Aorta (tissue), 5 donors: ENCODE measurements at regions not wholly inside any gene's neighbourhood (a gene's known extent, or its start where the extent isn't known, plus 50 kb on each side); places are given as distances from the start of the nearest gene placed in this dataset.

Experiments
- ATAC-seq: fragments of 200-7000 bp; cut with Tn5 transposase; one replicate; pipeline ENCODE4 v1.9.1; 2022; ENCODE audit warnings: moderate library complexity; ENCODE audit not compliant: low FRiP score
- DNase-seq, 2 donors: peaks; one replicate each; pipeline ENCODE4 v3.0.0-alpha.2; 2020
- H3K27ac ChIP-seq, 2 donors: one replicate each; pipeline ENCODE4 v1.5.1; 2013; ENCODE audit warnings: low read length in 2 of 2, mild to moderate bottlenecking in 2 of 2, moderate library complexity in 2 of 2, control low read depth in 1 of 2, inconsistent platforms in 1 of 2, low read depth in 1 of 2
- H3K27me3 ChIP-seq, 2 donors: one replicate each; pipeline ENCODE4 v1.6.1; 2013; ENCODE audit warnings: control low read depth in 1 of 2, low read length in 1 of 2, mild to moderate bottlenecking in 1 of 2, moderate library complexity in 1 of 2; ENCODE audit not compliant: insufficient read depth in 2 of 2, control insufficient read depth in 1 of 2
- H3K36me3 ChIP-seq, 2 donors: one replicate each; pipeline ENCODE4 v1.6.1; 2013; ENCODE audit warnings: control low read depth in 1 of 2, low read length in 1 of 2, mild to moderate bottlenecking in 1 of 2; ENCODE audit not compliant: insufficient read depth in 2 of 2, control insufficient read depth in 1 of 2
- H3K4me1 ChIP-seq, 2 donors: one replicate each; pipeline ENCODE4 v1.6.1; 2013; ENCODE audit warnings: low read length in 2 of 2, control low read depth in 1 of 2, mild to moderate bottlenecking in 1 of 2, moderate library complexity in 1 of 2; ENCODE audit not compliant: insufficient read depth in 2 of 2, control insufficient read depth in 1 of 2
- H3K4me3 ChIP-seq, 2 donors: one replicate each; pipeline ENCODE4 v1.5.1; 2013; ENCODE audit warnings: low read length in 2 of 2, control low read depth in 1 of 2, mild to moderate bottlenecking in 1 of 2
- H3K9me3 ChIP-seq: one replicate; pipeline ENCODE4 v1.6.1; 2013; ENCODE audit warnings: mild to moderate bottlenecking, low read length; ENCODE audit not compliant: control insufficient read depth
- WGBS, 2 donors: extraction: QIAGEN DNeasy Blood & Tissue Kit; methylation state at CpG; one replicate each; pipeline ENCODE4 v1.1.7; 2013; 5-methylcytosine and 5-hydroxymethylcytosine counted together
- intact Hi-C, 2 donors: fragments of 100-400 bp; cut with DNase I; formaldehyde crosslinking; loops; one replicate each; pipeline versions ENCODE4 v1.14.2 to v1.15.0; 2022
- donor health status: healthy with polysubstance abuse.
- donor health status: Bipolar disorder and iron deficiency.
- donor health status: DM: no; HTN: no; CAD: no.
- donor health status: DM: no; HTN: no; CAD: no.
- donor health status: DM: yes; HTN: yes; CAD: no.

DNA sequence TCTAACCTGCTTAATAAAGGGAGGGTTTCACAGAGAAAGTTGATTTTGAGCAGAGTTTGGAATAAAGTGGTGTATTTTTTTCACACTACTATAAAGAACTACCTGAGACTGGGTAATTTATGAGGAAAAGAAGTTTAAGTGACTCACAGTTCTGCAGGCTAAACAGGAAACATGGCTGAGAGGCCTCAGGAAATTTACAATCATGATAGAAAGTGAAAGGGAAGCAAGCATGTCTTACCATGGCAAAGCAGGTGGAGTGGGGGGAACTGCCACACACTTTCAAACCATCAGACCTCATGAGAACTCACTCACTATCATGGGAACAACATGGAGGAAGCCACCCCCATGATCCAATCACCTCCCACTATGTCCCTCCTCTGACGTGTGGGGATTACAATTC lies 546.7 kb downstream of the EPHA4 start:
- ATAC-seq = no peak
- no peaks in the 10 kb centered on the region for H3K36me3 ChIP-seq
- WGBS, 2 donors = 76 to 92% methylated on average over 1 of the region's 1 CpG
- intact Hi-C loops = no loop called here
- no peaks in the 10 kb centered on the region for H3K4me1 ChIP-seq
- no peaks in the 10 kb centered on the region for H3K9me3 ChIP-seq
- no peak for DNase-seq
- no peak overlapping the region for H3K27ac ChIP-seq
- no peak overlapping the region for H3K4me3 ChIP-seq
- no peaks in the 10 kb centered on the region for H3K27me3 ChIP-seq

DNA sequence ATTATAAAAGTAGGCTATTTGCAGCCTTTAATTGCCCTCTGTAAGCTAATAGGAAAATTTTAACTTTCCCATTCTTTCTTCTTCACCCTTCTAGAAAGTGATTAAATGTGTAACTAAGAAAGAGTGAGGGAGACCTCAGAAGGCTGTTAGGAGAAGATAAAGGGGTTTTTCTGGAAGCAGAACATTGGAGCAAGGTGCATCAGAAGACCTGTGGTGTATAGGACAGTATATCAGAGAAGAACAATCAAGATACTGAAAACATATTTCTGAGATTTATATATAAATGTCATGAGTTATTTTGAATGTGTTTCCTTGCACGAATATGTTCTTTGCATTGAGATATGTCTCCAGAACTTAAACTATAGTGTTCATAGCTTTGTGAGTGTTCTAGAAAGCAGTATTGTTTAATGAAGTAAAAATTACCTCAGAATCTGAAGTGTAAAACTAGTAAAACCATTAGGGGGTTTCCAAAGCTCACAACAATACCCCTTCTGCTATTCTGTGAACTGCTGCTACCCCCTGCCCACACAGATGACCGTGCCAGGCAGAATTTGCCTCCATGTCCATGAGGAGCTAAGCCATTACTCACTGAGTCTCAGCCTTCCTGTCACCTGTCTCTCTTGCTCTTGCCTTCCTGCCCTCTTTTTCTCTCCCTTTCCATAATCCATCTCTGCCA lies 537.9 kb downstream of the EPHA4 start:
- no peak overlapping the region for H3K27ac ChIP-seq
- no peaks in the 10 kb centered on the region for H3K4me1 ChIP-seq
- H3K36me3 ChIP-seq = no peaks in the 10 kb centered on the region
- DNase-seq = no peak
- H3K9me3 ChIP-seq = no peaks in the 10 kb centered on the region
- WGBS, 2 donors = 85 to 90% methylated on average over 2 of the region's 2 CpGs
- H3K27me3 ChIP-seq = no peaks in the 10 kb centered on the region
- intact Hi-C loops = no loop called here
- no peak overlapping the region for H3K4me3 ChIP-seq
- no peak for ATAC-seq

DNA sequence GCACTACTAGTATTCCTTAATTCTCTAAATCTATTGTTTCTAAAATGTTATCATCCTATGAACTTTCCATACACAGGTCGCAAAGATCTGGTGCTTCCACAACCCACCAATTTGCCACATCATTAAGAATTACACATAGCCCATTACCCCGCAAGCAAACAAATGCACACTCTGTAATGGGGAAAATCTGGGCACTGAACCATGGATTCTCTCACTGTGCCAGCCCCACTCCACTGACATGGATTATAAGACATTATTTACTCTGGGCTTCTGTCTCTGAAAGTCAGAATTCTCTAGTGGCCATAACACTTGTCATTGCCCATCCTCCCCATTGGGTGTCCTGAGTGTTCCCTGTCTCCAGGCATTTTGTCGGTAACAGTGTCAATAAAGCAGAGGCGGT lies 537.1 kb downstream of the EPHA4 start:
- no peaks in the 10 kb centered on the region for H3K27me3 ChIP-seq
- 94 to 96% methylated on average over 4 of the region's 4 CpGs for WGBS, 2 donors
- no peaks in the 10 kb centered on the region for H3K4me1 ChIP-seq
- DNase-seq (no peak), ATAC-seq (no peak)
- no peaks in the 10 kb centered on the region for H3K36me3 ChIP-seq
- intact Hi-C loops = no loop called here
- H3K9me3 ChIP-seq = no peaks in the 10 kb centered on the region
- H3K4me3 ChIP-seq = no peak overlapping the region
- no peak overlapping the region for H3K27ac ChIP-seq

DNA sequence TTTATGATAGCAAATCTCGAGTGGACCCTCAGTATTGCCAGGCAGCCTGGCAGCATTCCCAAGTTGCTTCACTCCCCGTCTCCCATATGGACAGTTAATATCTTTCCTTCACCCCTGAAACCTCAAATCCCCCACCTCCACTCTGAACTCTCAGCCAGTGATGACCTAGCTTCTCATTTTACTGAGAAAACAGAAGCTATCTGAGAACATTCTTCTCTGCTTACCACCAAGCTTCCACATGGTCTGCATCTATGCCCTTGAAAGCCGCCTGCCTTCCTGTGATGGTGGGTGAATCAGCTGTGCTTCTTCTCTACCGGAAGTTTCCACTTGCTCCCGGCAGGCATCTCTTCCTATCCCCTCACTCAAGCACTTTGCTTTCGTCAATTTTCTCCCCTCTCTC lies 529.2 kb downstream of the EPHA4 start:
- H3K4me3 ChIP-seq = no peak overlapping the region
- no peak overlapping the region for H3K27ac ChIP-seq
- H3K9me3 ChIP-seq = no peaks in the 10 kb centered on the region
- no peaks in the 10 kb centered on the region for H3K4me1 ChIP-seq
- no peak for DNase-seq
- H3K36me3 ChIP-seq = no peaks in the 10 kb centered on the region
- WGBS, 2 donors = 80% methylated on average over 6 of the region's 6 CpGs
- intact Hi-C loops = no loop called here
- no peak for ATAC-seq
- no peaks in the 10 kb centered on the region for H3K27me3 ChIP-seq

DNA sequence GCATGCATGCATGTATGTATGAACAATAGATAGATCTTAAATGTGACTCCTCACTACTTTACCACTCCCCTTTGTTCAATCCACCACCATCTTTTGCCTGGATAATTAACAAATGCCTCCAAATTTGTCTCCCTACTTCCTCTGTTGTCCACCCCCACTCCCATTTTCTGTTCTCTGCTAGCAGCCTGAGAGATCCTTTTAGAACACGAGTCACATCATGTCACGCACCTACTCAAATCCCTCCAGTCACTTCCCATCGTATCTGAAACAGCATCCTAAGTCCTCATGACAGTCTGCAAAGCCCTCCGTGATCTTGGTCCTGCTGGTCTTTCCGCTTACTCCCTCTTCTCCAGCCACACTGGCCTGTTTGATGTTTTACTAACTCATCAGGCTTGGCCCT lies 527.3 kb downstream of the EPHA4 start:
- Histone ChIP-seq H3K9me3 (no peaks in the 10 kb centered on the region), H3K27ac (no peak overlapping the region), H3K36me3 (no peaks in the 10 kb centered on the region), H3K4me1 (no peaks in the 10 kb centered on the region), H3K27me3 (no peaks in the 10 kb centered on the region), H3K4me3 (no peak overlapping the region)
- intact Hi-C loops = no loop called here
- no peak for DNase-seq
- no peak for ATAC-seq
- 96 to 98% methylated on average over 5 of the region's 5 CpGs for WGBS, 2 donors

DNA sequence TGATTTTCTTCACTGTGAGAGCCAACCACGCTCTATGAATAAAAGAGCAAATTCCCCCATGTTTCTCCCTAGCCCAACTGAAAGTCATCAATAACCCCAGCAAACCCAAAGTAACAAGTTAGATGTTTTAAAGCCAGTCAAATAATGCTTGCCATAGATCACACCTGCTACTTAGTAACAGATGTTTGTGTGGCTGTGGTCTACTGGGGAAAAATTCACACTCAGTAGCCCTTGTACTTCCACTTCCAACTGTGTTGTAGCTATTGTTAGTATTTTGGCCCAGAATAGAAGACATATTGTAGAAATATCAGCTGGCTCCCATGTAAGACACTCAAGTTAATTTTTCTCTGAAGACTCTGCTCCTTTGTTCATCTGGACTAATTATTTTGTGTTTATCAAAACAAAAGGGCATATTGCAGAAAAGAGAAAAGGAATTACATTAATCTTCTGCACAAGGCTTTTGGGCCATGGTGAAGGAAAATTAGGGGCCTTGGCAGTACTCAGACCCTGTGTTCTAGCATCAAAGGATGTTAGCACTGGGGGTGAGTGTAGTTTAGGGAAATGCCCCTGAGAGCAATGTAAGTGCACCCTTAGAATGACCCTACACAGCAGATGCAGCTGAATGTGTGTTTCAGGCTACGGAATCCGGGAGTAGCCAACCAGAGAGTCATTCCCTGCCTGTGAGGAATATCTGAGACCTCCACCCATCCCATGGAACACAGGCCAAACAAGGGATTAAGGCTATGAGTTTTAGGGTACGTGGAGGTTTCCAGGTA lies 521.9 kb downstream of the EPHA4 start:
- no peak for ATAC-seq
- no peaks in the 10 kb centered on the region for H3K4me1 ChIP-seq
- DNase-seq = no peak
- intact Hi-C loops = no loop called here
- no peaks in the 10 kb centered on the region for H3K36me3 ChIP-seq
- H3K27ac ChIP-seq = no peak overlapping the region
- no peak overlapping the region for H3K4me3 ChIP-seq
- no peaks in the 10 kb centered on the region for H3K9me3 ChIP-seq
- H3K27me3 ChIP-seq = no peaks in the 10 kb centered on the region
- WGBS, 2 donors = 83 to 89% methylated on average over 4 of the region's 4 CpGs

DNA sequence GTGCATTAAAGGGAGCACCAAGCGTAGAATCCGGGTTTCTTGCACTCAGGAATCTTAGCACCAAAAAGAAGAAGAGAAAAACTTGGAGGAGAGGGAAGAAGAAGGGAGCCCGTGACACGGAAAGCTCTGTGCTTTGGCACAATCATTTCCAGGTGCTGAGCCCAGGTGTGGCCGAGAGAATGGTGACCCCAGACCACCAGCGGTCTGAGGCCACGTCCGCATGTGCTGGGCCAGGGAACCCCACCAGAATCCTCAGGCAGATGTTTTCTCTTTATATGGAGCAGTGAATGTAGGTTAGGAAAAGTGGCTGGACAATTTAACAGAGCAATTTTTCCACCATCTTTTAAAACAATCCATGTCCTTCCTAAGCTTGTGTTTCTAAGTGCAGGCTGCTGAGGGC lies 520.9 kb downstream of the EPHA4 start:
- Histone ChIP-seq H3K9me3 (no peaks in the 10 kb centered on the region), H3K4me1 (no peaks in the 10 kb centered on the region), H3K4me3 (no peak overlapping the region), H3K27me3 (no peaks in the 10 kb centered on the region), H3K27ac (no peak overlapping the region), H3K36me3 (no peaks in the 10 kb centered on the region)
- 97 to 98% methylated on average over 8 of the region's 8 CpGs for WGBS, 2 donors
- intact Hi-C loops = no loop called here
- DNase-seq (no peak), ATAC-seq (no peak)

DNA sequence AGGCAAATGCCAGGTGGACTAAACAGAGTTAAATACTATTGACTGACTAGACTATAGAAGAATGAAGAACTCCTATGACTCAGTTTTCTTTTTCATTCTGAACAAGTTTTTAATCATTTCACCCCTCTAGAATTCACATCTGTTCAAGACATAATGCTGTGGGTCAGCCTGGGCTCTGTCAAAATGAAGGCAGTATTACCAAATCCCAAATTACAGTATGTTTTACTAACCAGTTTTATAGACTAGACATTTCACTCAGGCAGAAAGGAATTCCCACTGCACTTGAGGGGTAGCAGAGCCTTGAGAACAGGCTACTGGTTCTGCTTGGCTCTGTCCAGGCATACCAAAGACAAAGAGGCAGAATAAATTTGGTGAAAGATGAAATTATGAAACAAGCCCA lies 511.7 kb downstream of the EPHA4 start:
- intact Hi-C loops = no loop called here
- DNase-seq = no peak

DNA sequence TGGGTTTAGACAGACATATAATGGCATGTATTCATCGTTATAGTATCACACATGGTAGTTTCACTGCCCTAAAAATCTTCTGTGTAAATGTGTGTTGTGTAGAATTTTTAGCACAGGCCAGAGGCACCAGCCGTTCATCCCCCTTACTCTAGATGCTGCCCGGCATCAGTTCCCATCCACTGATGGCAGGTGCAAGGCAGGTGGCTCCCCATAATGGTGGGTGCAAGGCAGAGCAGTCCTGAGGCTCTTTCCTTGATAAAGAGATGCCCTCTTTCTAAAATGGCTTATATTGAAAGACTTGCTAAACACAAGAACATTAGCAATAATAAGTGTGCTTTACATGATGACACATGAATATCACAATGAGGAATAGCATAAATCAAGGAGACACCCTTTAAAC lies 508.5 kb downstream of the EPHA4 start:
- intact Hi-C loops = no loop called here
- Histone ChIP-seq H3K27ac (no peak overlapping the region), H3K27me3 (no peaks in the 10 kb centered on the region), H3K4me1 (no peaks in the 10 kb centered on the region), H3K36me3 (no peaks in the 10 kb centered on the region), H3K4me3 (no peak overlapping the region), H3K9me3 (no peaks in the 10 kb centered on the region)
- ATAC-seq (no peak), DNase-seq (no peak)
- 96 to 99% methylated on average over 3 of the region's 3 CpGs for WGBS, 2 donors

More for the DNA sequence above, 511.7 kb downstream of the EPHA4 start:
- no peaks in the 10 kb centered on the region for H3K9me3 ChIP-seq
- H3K4me1 ChIP-seq = no peaks in the 10 kb centered on the region
- H3K36me3 ChIP-seq = no peaks in the 10 kb centered on the region
- no peak overlapping the region for H3K4me3 ChIP-seq
- ATAC-seq = no peak
- H3K27ac ChIP-seq = no peak overlapping the region
- H3K27me3 ChIP-seq = no peaks in the 10 kb centered on the region
